HepG2 (cell line): ENCODE measurements at regions not wholly inside any gene's neighbourhood (a gene's known extent, or its start where the extent isn't known, plus 50 kb on each side); places are given as distances from the start of the nearest gene placed in this dataset.

ENCODE experiments used
- ATAC-seq: fragments of 200-7000 bp; cut with Tn5 transposase; 3 replicates; pipeline ENCODE4 v1.9.1; 2020; ENCODE audit warnings: mild to moderate bottlenecking, moderate library complexity
- BruUV-seq: library from RNA; stranded (reverse); fragments of 400-500 nt; replicated peaks from 2 replicates; lab custom pipeline; 2021; lab: Mats Ljungman, UMichigan
- CTCF ChIA-PET: fragments of 300-600 bp; formaldehyde crosslinking; extraction: SDS; loops from one replicate; lab custom pipeline; 2021; ENCODE audit warnings: low total read pairs, inconsistent platforms, low intra/inter-chr PET ratio; lab: Yijun Ruan, JAX
- POLR2A ChIA-PET: fragments of 350-600 bp; sonication (Branson Sonifier 250); formaldehyde crosslinking; loops from one replicate; lab custom pipeline; 2020; ENCODE audit warnings: antibody characterized with exemption, inconsistent platforms; lab: Yijun Ruan, JAX
- DNase-seq: peaks from one replicate; pipeline ENCODE4 v3.0.0-alpha.2; 2015; ENCODE audit warnings: low spot score
- FAIRE-seq: peaks from 3 replicates; lab custom pipeline; 2011; peaks lifted over from hg19 to GRCh38; lab: Jason Lieb, UNC
- H2AFZ ChIP-seq: one replicate; pipeline ENCODE4 v1.6.1; 2011; ENCODE audit warnings: low read length, inconsistent platforms
- H3K27ac ChIP-seq: fragments of 300-600 bp; 3 replicates; pipeline ENCODE4 v1.8.0; 2011; ENCODE audit warnings: mixed run types, mild to moderate bottlenecking, mixed read lengths, low read length, inconsistent platforms; ENCODE audit not compliant: insufficient read depth; ENCODE audit errors: extremely low read length
- H3K27me3 ChIP-seq, 2 experiments: fragments of 200-600 bp in 1 of 2; 2 replicates in 1 of 2; 3 replicates in 1 of 2; pipeline versions ENCODE4 v1.6.0 to v1.8.0; 2011; ENCODE audit warnings: low read length in 2 of 2, mild to moderate bottlenecking in 2 of 2, moderate library complexity in 2 of 2, inconsistent platforms in 1 of 2; ENCODE audit not compliant: insufficient read depth in 2 of 2, control insufficient read depth in 1 of 2
- H3K36me3 ChIP-seq, 2 experiments: fragments of 200-600 bp in 1 of 2; replicated peaks in 1 of 2; 2 replicates in 1 of 2; 3 replicates in 1 of 2; pipeline versions ENCODE4 v1.5.1 to v1.8.0; 2011; ENCODE audit warnings: low read length in 2 of 2, inconsistent platforms in 1 of 2; ENCODE audit not compliant: insufficient read depth in 2 of 2, control insufficient read depth in 1 of 2
- H3K4me1 ChIP-seq: 2 replicates; pipeline ENCODE4 v1.5.1; 2012; ENCODE audit warnings: low read length, inconsistent platforms; ENCODE audit not compliant: insufficient read depth
- H3K4me2 ChIP-seq: 2 replicates; pipeline ENCODE4 v1.6.0; 2011; ENCODE audit warnings: low read depth, low read length, inconsistent platforms
- H3K4me3 ChIP-seq, 3 experiments: fragments of 200-600 bp in 1 of 3; sonication (generic), shearing (Covaris generic) in 1 of 3; replicated peaks in 1 of 3; 2 replicates each; pipeline ENCODE4 v1.5.1; 2011 to 2016; ENCODE audit warnings: low read length in 3 of 3, inconsistent platforms in 2 of 3, low read depth in 2 of 3, mild to moderate bottlenecking in 2 of 3, control low read depth in 1 of 3, mixed read lengths in 1 of 3; ENCODE audit not compliant: insufficient read depth in 1 of 3
- H3K79me2 ChIP-seq: one replicate; pipeline ENCODE4 v1.6.1; 2011; ENCODE audit warnings: low read length, inconsistent platforms; ENCODE audit not compliant: insufficient read depth
- H3K9ac ChIP-seq: 2 replicates; pipeline ENCODE4 v1.6.0; 2011; ENCODE audit warnings: mild to moderate bottlenecking, low read depth, low read length, inconsistent platforms; ENCODE audit not compliant: insufficient read depth
- H3K9me3 ChIP-seq: 2 replicates; pipeline ENCODE4 v1.5.1; 2012; ENCODE audit warnings: mild to moderate bottlenecking, low read length
- H4K20me1 ChIP-seq: 2 replicates; pipeline ENCODE4 v1.6.0; 2011; ENCODE audit warnings: inconsistent platforms, mild to moderate bottlenecking, low read length, moderate library complexity; ENCODE audit not compliant: insufficient read depth
- PHF5A ChIP-seq: IDR thresholded peaks from one replicate; pipeline ENCODE4 v1.6.1; 2018; ENCODE audit warnings: low read depth, missing genetic modification reagents; ENCODE audit not compliant: unreplicated experiment
- U2AF2 ChIP-seq: fragments of 200-400 bp; formaldehyde crosslinking; IDR thresholded peaks from 2 replicates; pipeline ENCODE4 v1.6.1; 2017; ENCODE audit warnings: low read depth, mild to moderate bottlenecking, low read length
- ZNF34 ChIP-seq: sonication (generic); formaldehyde crosslinking; IDR thresholded peaks from 2 replicates; pipeline ENCODE4 v1.4.0; 2020; ENCODE audit warnings: mild to moderate bottlenecking, missing genetic modification reagents, borderline replicate concordance
- WGBS: methylation state at CpG from one replicate; pipeline ENCODE4 v1.1.6; 2017; ENCODE audit warnings: low lambda C conversion rate; 5-methylcytosine and 5-hydroxymethylcytosine counted together
- in situ Hi-C: cut with HindIII; loops from 2 replicates; pipeline ENCODE4 v1.10.0; 2017; ENCODE audit warnings: low pct_unique_long_range_greater_than_20kb; ENCODE audit not compliant: extremely low pct_ligation_motif_present
- intact Hi-C: fragments of 100-400 bp; cut with micrococcal nuclease; formaldehyde crosslinking; loops from one replicate; pipeline ENCODE4 v1.10.0; 2022; ENCODE audit not compliant: unreplicated experiment
- TF ChIP-seq, protein P1 (sequence below), 2 experiments: fragments of 450-650 bp in 1 of 2; sonication (generic) in 1 of 2; formaldehyde crosslinking in 1 of 2; IDR thresholded peaks; 2 replicates each; pipeline versions ENCODE4 v1.6.1 to v1.8.0; 2016 to 2022; ENCODE audit warnings: antibody characterized with exemption in 1 of 2, mild to moderate bottlenecking in 1 of 2, missing genetic modification reagents in 1 of 2
- TF ChIP-seq, protein P2 (sequence below): sonication (generic); formaldehyde crosslinking; IDR thresholded peaks from 2 replicates; pipeline ENCODE4 v1.4.0; 2020; ENCODE audit warnings: mild to moderate bottlenecking, missing genetic modification reagents

GRCh38 chr15:38074029-38074428, 139.6 kb downstream of the TMCO5A start (continued):
- TF ChIP-seq, protein P1, sequence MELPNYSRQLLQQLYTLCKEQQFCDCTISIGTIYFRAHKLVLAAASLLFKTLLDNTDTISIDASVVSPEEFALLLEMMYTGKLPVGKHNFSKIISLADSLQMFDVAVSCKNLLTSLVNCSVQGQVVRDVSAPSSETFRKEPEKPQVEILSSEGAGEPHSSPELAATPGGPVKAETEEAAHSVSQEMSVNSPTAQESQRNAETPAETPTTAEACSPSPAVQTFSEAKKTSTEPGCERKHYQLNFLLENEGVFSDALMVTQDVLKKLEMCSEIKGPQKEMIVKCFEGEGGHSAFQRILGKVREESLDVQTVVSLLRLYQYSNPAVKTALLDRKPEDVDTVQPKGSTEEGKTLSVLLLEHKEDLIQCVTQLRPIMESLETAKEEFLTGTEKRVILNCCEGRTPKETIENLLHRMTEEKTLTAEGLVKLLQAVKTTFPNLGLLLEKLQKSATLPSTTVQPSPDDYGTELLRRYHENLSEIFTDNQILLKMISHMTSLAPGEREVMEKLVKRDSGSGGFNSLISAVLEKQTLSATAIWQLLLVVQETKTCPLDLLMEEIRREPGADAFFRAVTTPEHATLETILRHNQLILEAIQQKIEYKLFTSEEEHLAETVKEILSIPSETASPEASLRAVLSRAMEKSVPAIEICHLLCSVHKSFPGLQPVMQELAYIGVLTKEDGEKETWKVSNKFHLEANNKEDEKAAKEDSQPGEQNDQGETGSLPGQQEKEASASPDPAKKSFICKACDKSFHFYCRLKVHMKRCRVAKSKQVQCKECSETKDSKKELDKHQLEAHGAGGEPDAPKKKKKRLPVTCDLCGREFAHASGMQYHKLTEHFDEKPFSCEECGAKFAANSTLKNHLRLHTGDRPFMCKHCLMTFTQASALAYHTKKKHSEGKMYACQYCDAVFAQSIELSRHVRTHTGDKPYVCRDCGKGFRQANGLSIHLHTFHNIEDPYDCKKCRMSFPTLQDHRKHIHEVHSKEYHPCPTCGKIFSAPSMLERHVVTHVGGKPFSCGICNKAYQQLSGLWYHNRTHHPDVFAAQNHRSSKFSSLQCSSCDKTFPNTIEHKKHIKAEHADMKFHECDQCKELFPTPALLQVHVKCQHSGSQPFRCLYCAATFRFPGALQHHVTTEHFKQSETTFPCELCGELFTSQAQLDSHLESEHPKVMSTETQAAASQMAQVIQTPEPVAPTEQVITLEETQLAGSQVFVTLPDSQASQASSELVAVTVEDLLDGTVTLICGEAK (IDR thresholded peaks at IDR 0.05) = no peak
- TF ChIP-seq, protein P1 (CRISPR knock-in tag; IDR thresholded peaks at IDR 0.05) = no peak
- TF ChIP-seq U2AF2 = no peak

DNA sequence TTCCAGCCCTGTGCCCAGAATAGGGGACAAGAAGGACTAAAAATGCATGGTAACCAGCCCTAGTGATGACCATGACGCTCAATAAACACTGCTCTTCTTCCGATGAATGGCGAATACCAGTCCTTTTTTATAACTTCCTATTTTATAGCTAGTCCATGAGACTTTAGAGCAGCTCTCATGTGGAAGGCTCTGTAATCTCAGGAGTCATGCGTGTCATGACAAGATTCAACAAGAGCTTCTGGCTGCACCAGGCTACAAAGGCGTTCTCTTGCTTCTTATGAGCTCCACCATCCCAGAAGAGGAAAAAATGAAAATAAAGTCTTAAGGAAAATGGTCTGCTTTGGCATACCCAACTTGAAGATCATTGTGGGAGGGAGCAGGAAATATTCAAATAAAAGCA, 141.0 kb downstream of the TMCO5A start:
- H3K4me2 ChIP-seq = no peak overlapping the region
- WGBS = 82% methylated on average over 5 of the region's 5 CpGs
- intact Hi-C loops (no loop called here), in situ Hi-C loops (loop anchor here (10.0 kb wide), 1 partner anchor 179 kb away; the partner anchor contains the start of gene SPRED1)
- H3K4me3 ChIP-seq = no peak overlapping the region
- FAIRE-seq = no peak
- H3K9ac ChIP-seq = no peak overlapping the region
- POLR2A ChIA-PET = no interaction called here
- no peaks in the 10 kb centered on the region for H3K79me2 ChIP-seq
- no peaks in the 10 kb centered on the region; a peak in 1 of 5 replicates for H3K27me3 ChIP-seq
- no peak overlapping the region for H2AFZ ChIP-seq
- BruUV-seq = no TSS peak
- H4K20me1 ChIP-seq = no peaks in the 10 kb centered on the region
- CTCF ChIA-PET = no interaction called here
- H3K4me1 ChIP-seq = peaks cover 15% of the 10 kb centered on the region
- H3K9me3 ChIP-seq = no peaks in the 10 kb centered on the region
- TF ChIP-seq PHF5A (CRISPR knock-in tag) (no peak), ZNF34 (CRISPR knock-in tag) (no peak)
- TF ChIP-seq, protein P2, sequence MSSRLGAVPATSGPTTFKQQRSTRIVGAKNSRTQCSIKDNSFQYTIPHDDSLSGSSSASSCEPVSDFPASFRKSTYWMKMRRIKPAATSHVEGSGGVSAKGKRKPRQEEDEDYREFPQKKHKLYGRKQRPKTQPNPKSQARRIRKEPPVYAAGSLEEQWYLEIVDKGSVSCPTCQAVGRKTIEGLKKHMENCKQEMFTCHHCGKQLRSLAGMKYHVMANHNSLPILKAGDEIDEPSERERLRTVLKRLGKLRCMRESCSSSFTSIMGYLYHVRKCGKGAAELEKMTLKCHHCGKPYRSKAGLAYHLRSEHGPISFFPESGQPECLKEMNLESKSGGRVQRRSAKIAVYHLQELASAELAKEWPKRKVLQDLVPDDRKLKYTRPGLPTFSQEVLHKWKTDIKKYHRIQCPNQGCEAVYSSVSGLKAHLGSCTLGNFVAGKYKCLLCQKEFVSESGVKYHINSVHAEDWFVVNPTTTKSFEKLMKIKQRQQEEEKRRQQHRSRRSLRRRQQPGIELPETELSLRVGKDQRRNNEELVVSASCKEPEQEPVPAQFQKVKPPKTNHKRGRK (CRISPR knock-in tag) = no peak
- TF ChIP-seq, all 625 proteins: peak for 0
- no peak for DNase-seq
- H3K27ac ChIP-seq = no peak overlapping the region
- ATAC-seq = no peak
- H3K36me3 ChIP-seq = no peaks in the 10 kb centered on the region
